ENCODE measurements at regions not wholly inside any gene's neighbourhood (a gene's known extent, or its start where the extent isn't known, plus 50 kb on each side); places are given as distances from the start of the nearest gene placed in this dataset.
"Not testable (repeated sequence)": the region's sequence is repeated elsewhere in the genome, so short reads cannot be mapped to it uniquely, and the experiment has no call there.

GRCh38 chr1:224030257-224030656, 83.7 kb upstream of the FBXO28 start:
- H3K4me3 ChIP-seq (replicated peaks; ENCODE audit: low read depth, low read length); H3K27me3 ChIP-seq (replicated peaks; ENCODE audit: control insufficient read depth, insufficient read depth, low read length): not testable (repeated sequence)

GRCh38 chr1:224029286-224030025, 84.5 kb upstream of the FBXO28 start:
- not testable (repeated sequence) for DNase-seq (ENCODE audit: extremely low read depth, insufficient read length); H3K36me3 ChIP-seq (ENCODE audit: control insufficient read depth, insufficient read depth, low read length); H3K27me3 ChIP-seq (replicated peaks; ENCODE audit: control insufficient read depth, insufficient read depth, low read length); H3K4me3 ChIP-seq (replicated peaks; ENCODE audit: low read depth, low read length)

More at GRCh38 chr1:224030257-224030656, 83.7 kb upstream of the FBXO28 start:
- not testable (repeated sequence) for DNase-seq (ENCODE audit: extremely low read depth, insufficient read length); H3K36me3 ChIP-seq (ENCODE audit: control insufficient read depth, insufficient read depth, low read length)

- DNase-seq (ENCODE audit: extremely low read depth, insufficient read length); H3K27me3 ChIP-seq (replicated peaks; ENCODE audit: control insufficient read depth, insufficient read depth, low read length); H3K4me3 ChIP-seq (replicated peaks; ENCODE audit: low read depth, low read length); H3K36me3 ChIP-seq (ENCODE audit: control insufficient read depth, insufficient read depth, low read length): not testable (repeated sequence)
Observed at GRCh38 chr1:224028802-224029201, 85.1 kb upstream of the FBXO28 start.

- DNase-seq (ENCODE audit: extremely low read depth, insufficient read length); H3K27me3 ChIP-seq (replicated peaks; ENCODE audit: control insufficient read depth, insufficient read depth, low read length); H3K4me3 ChIP-seq (replicated peaks; ENCODE audit: low read depth, low read length); H3K36me3 ChIP-seq (ENCODE audit: control insufficient read depth, insufficient read depth, low read length): not testable (repeated sequence)
Observed at GRCh38 chr1:224023122-224023521, 90.8 kb upstream of the FBXO28 start.

- not testable (repeated sequence) for H3K27me3 ChIP-seq (replicated peaks; ENCODE audit: control insufficient read depth, insufficient read depth, low read length); H3K36me3 ChIP-seq (ENCODE audit: control insufficient read depth, insufficient read depth, low read length); H3K4me3 ChIP-seq (replicated peaks; ENCODE audit: low read depth, low read length); DNase-seq (ENCODE audit: extremely low read depth, insufficient read length)
Observed at GRCh38 chr1:224022249-224022970, 91.5 kb upstream of the FBXO28 start.

GRCh38 chr1:224019866-224020265, 94.0 kb upstream of the FBXO28 start:
- not testable (repeated sequence) for H3K27me3 ChIP-seq (replicated peaks; ENCODE audit: control insufficient read depth, insufficient read depth, low read length); H3K4me3 ChIP-seq (replicated peaks; ENCODE audit: low read depth, low read length); H3K36me3 ChIP-seq (ENCODE audit: control insufficient read depth, insufficient read depth, low read length); DNase-seq (ENCODE audit: extremely low read depth, insufficient read length)

GRCh38 chr1:224015782-224016181, 98.1 kb upstream of the FBXO28 start:
- H3K4me3 ChIP-seq (replicated peaks; ENCODE audit: low read depth, low read length); DNase-seq (ENCODE audit: extremely low read depth, insufficient read length): not testable (repeated sequence)

GRCh38 chr1:224014330-224014649, 99.6 kb upstream of the FBXO28 start:
- TF ChIP-seq CTCF (IDR thresholded peaks at IDR 0.05; ENCODE audit: insufficient read depth, low read length, poor library complexity, severe bottlenecking): no peak
- no peak overlapping the region for H3K4me3 ChIP-seq (replicated peaks; ENCODE audit: low read depth, low read length)
- H3K27me3 ChIP-seq (replicated peaks; ENCODE audit: control insufficient read depth, insufficient read depth, low read length): no peaks in the 10 kb centered on the region
- H3K36me3 ChIP-seq (ENCODE audit: control insufficient read depth, insufficient read depth, low read length): no peaks in the 10 kb centered on the region
- no peak for DNase-seq (ENCODE audit: extremely low read depth, insufficient read length)

More at GRCh38 chr1:224015782-224016181, 98.1 kb upstream of the FBXO28 start:
- H3K27me3 ChIP-seq (replicated peaks; ENCODE audit: control insufficient read depth, insufficient read depth, low read length); H3K36me3 ChIP-seq (ENCODE audit: control insufficient read depth, insufficient read depth, low read length): not testable (repeated sequence)

- not testable (repeated sequence) for H3K27me3 ChIP-seq (replicated peaks; ENCODE audit: control insufficient read depth, insufficient read depth, low read length); DNase-seq (ENCODE audit: extremely low read depth, insufficient read length); H3K4me3 ChIP-seq (replicated peaks; ENCODE audit: low read depth, low read length); H3K36me3 ChIP-seq (ENCODE audit: control insufficient read depth, insufficient read depth, low read length)
Observed at GRCh38 chr1:224013626-224014329, 100.1 kb upstream of the FBXO28 start.

- DNase-seq (ENCODE audit: extremely low read depth, insufficient read length); H3K36me3 ChIP-seq (ENCODE audit: control insufficient read depth, insufficient read depth, low read length); H3K4me3 ChIP-seq (replicated peaks; ENCODE audit: low read depth, low read length); H3K27me3 ChIP-seq (replicated peaks; ENCODE audit: control insufficient read depth, insufficient read depth, low read length): not testable (repeated sequence)
Observed at GRCh38 chr1:224012807-224013434, 101.0 kb upstream of the FBXO28 start.

- not testable (repeated sequence) for H3K36me3 ChIP-seq (ENCODE audit: control insufficient read depth, insufficient read depth, low read length); H3K4me3 ChIP-seq (replicated peaks; ENCODE audit: low read depth, low read length); H3K27me3 ChIP-seq (replicated peaks; ENCODE audit: control insufficient read depth, insufficient read depth, low read length); DNase-seq (ENCODE audit: extremely low read depth, insufficient read length)
Observed at GRCh38 chr1:224012162-224012561, 101.7 kb upstream of the FBXO28 start.

- H3K27me3 ChIP-seq (replicated peaks; ENCODE audit: control insufficient read depth, insufficient read depth, low read length); H3K4me3 ChIP-seq (replicated peaks; ENCODE audit: low read depth, low read length); H3K36me3 ChIP-seq (ENCODE audit: control insufficient read depth, insufficient read depth, low read length); DNase-seq (ENCODE audit: extremely low read depth, insufficient read length): not testable (repeated sequence)
Observed at GRCh38 chr1:224011751-224012150, 102.2 kb upstream of the FBXO28 start.

GRCh38 chr1:224011153-224011552, 102.8 kb upstream of the FBXO28 start:
- H3K4me3 ChIP-seq (replicated peaks; ENCODE audit: low read depth, low read length); DNase-seq (ENCODE audit: extremely low read depth, insufficient read length); H3K27me3 ChIP-seq (replicated peaks; ENCODE audit: control insufficient read depth, insufficient read depth, low read length); H3K36me3 ChIP-seq (ENCODE audit: control insufficient read depth, insufficient read depth, low read length): not testable (repeated sequence)

All from GM06990 (cell line).